K562 (cell line): ENCODE measurements at regions not wholly inside any gene's neighbourhood (a gene's known extent, or its start where the extent isn't known, plus 50 kb on each side); places are given as distances from the start of the nearest gene placed in this dataset.

Source experiments
- ATAC-seq: fragments of 200-7000 bp; cut with Tn5 transposase; 3 replicates; pipeline ENCODE4 v1.9.1; 2020; ENCODE audit warnings: moderate library complexity
- BruUV-seq: library from RNA; stranded (reverse); fragments of 400-500 nt; replicated peaks from 2 replicates; lab custom pipeline; 2021; lab: Mats Ljungman, UMichigan
- CTCF ChIA-PET: fragments of 300-600 bp; formaldehyde crosslinking; extraction: SDS; loops from one replicate; lab custom pipeline; 2021; ENCODE audit warnings: low intra/inter-chr PET ratio; lab: Yijun Ruan, JAX
- POLR2A ChIA-PET: fragments of 300-600, 350-650 bp; sonication (Branson Sonifier 250); formaldehyde crosslinking; extraction: SDS; loops from one replicate; lab custom pipeline; 2021; ENCODE audit warnings: antibody characterized with exemption, inconsistent platforms; lab: Yijun Ruan, JAX
- DNase-seq, 4 experiments: peaks; one replicate each; pipeline versions ENCODE4 v3.0.0 to v3.0.0-alpha.2; 2011 to 2018; ENCODE audit warnings: low spot score in 3 of 4, mixed read lengths in 3 of 4; ENCODE audit errors: extremely low read depth in 1 of 4
- FAIRE-seq: peaks from 2 replicates; lab custom pipeline; 2011; peaks lifted over from hg19 to GRCh38; lab: Jason Lieb, UNC
- H2AFZ ChIP-seq: 2 replicates; pipeline ENCODE4 v1.6.0; 2011; ENCODE audit warnings: low read depth, low read length, control low read depth, inconsistent platforms
- H3K27ac ChIP-seq: fragments of 200-600 bp; 3 replicates; pipeline ENCODE4 v1.8.0; 2011; ENCODE audit warnings: low read depth, mild to moderate bottlenecking, control low read depth, inconsistent platforms, low read length, moderate library complexity, mixed read lengths; ENCODE audit errors: extremely low read depth
- H3K27me3 ChIP-seq, 2 experiments: fragments of 300-600 bp in 1 of 2; 2 replicates in 1 of 2; 3 replicates in 1 of 2; pipeline versions ENCODE4 v1.6.0 to v1.8.0; 2011; ENCODE audit warnings: inconsistent platforms in 2 of 2, low read length in 2 of 2, mild to moderate bottlenecking in 1 of 2, mixed read lengths in 1 of 2, moderate library complexity in 1 of 2; ENCODE audit not compliant: control insufficient read depth in 2 of 2, insufficient read depth in 2 of 2
- H3K36me3 ChIP-seq: fragments of 300-600 bp; 3 replicates; pipeline ENCODE4 v1.8.0; 2011; ENCODE audit warnings: mild to moderate bottlenecking, low read length, inconsistent platforms; ENCODE audit not compliant: control insufficient read depth, insufficient read depth
- H3K4me1 ChIP-seq, 2 experiments: fragments of 200-600 bp in 1 of 2; replicated peaks in 1 of 2; 2 replicates in 1 of 2; 3 replicates in 1 of 2; pipeline versions ENCODE4 v1.5.1 to v1.8.0; 2011; ENCODE audit warnings: inconsistent platforms in 2 of 2, low read length in 2 of 2, mild to moderate bottlenecking in 1 of 2, mixed read lengths in 1 of 2, moderate library complexity in 1 of 2; ENCODE audit not compliant: control insufficient read depth in 2 of 2, insufficient read depth in 2 of 2
- H3K4me2 ChIP-seq: 2 replicates; pipeline ENCODE4 v1.6.1; 2011; ENCODE audit warnings: low read length, control low read depth, inconsistent platforms, mixed read lengths; ENCODE audit not compliant: insufficient read depth
- H3K4me3 ChIP-seq: fragments of 200-600 bp; sonication (generic), shearing (Covaris generic); 2 replicates; pipeline ENCODE4 v1.5.1; 2016; ENCODE audit warnings: control low read depth, inconsistent platforms
- H3K79me2 ChIP-seq: fragments of 200-600 bp; 3 replicates; pipeline ENCODE4 v1.8.0; 2011; ENCODE audit warnings: low read length, inconsistent platforms; ENCODE audit not compliant: control insufficient read depth, insufficient read depth
- H3K9ac ChIP-seq, 2 experiments: 2 replicates each; pipeline versions ENCODE4 v1.6.0 to v1.6.1; 2011; ENCODE audit warnings: low read depth in 2 of 2, low read length in 2 of 2, control low read depth in 1 of 2, inconsistent platforms in 1 of 2, mild to moderate bottlenecking in 1 of 2, mixed read lengths in 1 of 2; ENCODE audit not compliant: insufficient read depth in 1 of 2
- H3K9me1 ChIP-seq: one replicate; pipeline ENCODE4 v1.6.0; 2011; ENCODE audit warnings: inconsistent platforms, mild to moderate bottlenecking, low read length, moderate library complexity; ENCODE audit not compliant: control insufficient read depth, insufficient read depth
- H3K9me3 ChIP-seq: replicated peaks from 2 replicates; pipeline ENCODE4 v1.5.1; 2011; ENCODE audit warnings: low read depth, low read length, inconsistent platforms; ENCODE audit not compliant: control insufficient read depth, insufficient read depth
- H4K20me1 ChIP-seq: replicated peaks from 2 replicates; pipeline ENCODE4 v1.6.1; 2011; ENCODE audit warnings: low read length, inconsistent platforms, mixed read lengths; ENCODE audit not compliant: control insufficient read depth, insufficient read depth
- BACH1 ChIP-seq: fragments of 200-800 bp; sonication (Bioruptor generic); IDR thresholded peaks from 2 replicates; pipeline ENCODE4 v1.6.1; 2016; ENCODE audit warnings: missing genetic modification characterization, missing compliant biosample characterization
- CEBPB ChIP-seq: fragments of 450-650 bp; IDR thresholded peaks from 2 replicates; pipeline ENCODE4 v1.6.1; 2016; ENCODE audit warnings: missing genetic modification characterization, missing compliant biosample characterization
- CEBPG ChIP-seq, 3 experiments: fragments of 200-800 bp in 1 of 3; sonication (Bioruptor generic) in 1 of 3; sonication (generic) in 1 of 3; formaldehyde crosslinking in 1 of 3; IDR thresholded peaks in 2 of 3; conservative IDR thresholded peaks in 1 of 3; 2 replicates each; pipeline versions ENCODE4 v1.6.1 to v1.8.0; 2016 to 2022; ENCODE audit warnings: missing compliant biosample characterization in 2 of 3, missing genetic modification characterization in 2 of 3, mild to moderate bottlenecking in 1 of 3, missing genetic modification reagents in 1 of 3
- E2F8 ChIP-seq: fragments of 450-650 bp; IDR thresholded peaks from 2 replicates; pipeline ENCODE4 v1.7.1; 2018; ENCODE audit warnings: mild to moderate bottlenecking, low read depth; ENCODE audit not compliant: partially characterized antibody
- PCBP1 ChIP-seq: fragments of 200-400 bp; formaldehyde crosslinking; IDR thresholded peaks from 2 replicates; pipeline ENCODE4 v1.6.1; 2018; ENCODE audit warnings: mild to moderate bottlenecking, low read depth, low read length; ENCODE audit not compliant: poor library complexity, severe bottlenecking
- TSHZ1 ChIP-seq: fragments of 250-450 bp; sonication (Bioruptor Pico); IDR thresholded peaks from 2 replicates; pipeline ENCODE4 v1.4.0; 2020; ENCODE audit warnings: mild to moderate bottlenecking, moderate library complexity
- UBTF ChIP-seq, 2 experiments: IDR thresholded peaks; 2 replicates each; pipeline ENCODE4 v1.6.1; 2012; ENCODE audit warnings: improper control_type of control experiment in 2 of 2, low read depth in 2 of 2, low read length in 2 of 2, borderline replicate concordance in 1 of 2
- ZNF134 ChIP-seq: fragments of 250-450 bp; sonication (Bioruptor Pico); conservative IDR thresholded peaks from 2 replicates; pipeline ENCODE4 v1.4.0; 2020
- ZNF699 ChIP-seq: fragments of 250-450 bp; sonication (Bioruptor Pico); IDR thresholded peaks from 2 replicates; pipeline ENCODE4 v1.8.0; 2021; ENCODE audit warnings: mild to moderate bottlenecking, moderate library complexity; ENCODE audit not compliant: insufficient replicate concordance
- WGBS: fragments of 100-300 bp; shearing (Covaris generic); methylation state at CpG from one replicate; pipeline ENCODE4 v1.1.6; 2016; ENCODE audit warnings: low coverage, mixed read lengths; ENCODE audit not compliant: insufficient coverage; ENCODE audit errors: missing lambda C conversion rate; 5-methylcytosine and 5-hydroxymethylcytosine counted together
- in situ Hi-C: fragments of 300-500 bp; cut with MboI; formaldehyde crosslinking; loops from 4 replicates; pipeline ENCODE4 v1.15.0; 2018; ENCODE audit warnings: inconsistent platforms, mixed read lengths
- intact Hi-C: fragments of 100-400 bp; cut with micrococcal nuclease; formaldehyde crosslinking; loops from 2 replicates; pipeline ENCODE4 v1.14.2; 2022

GRCh38 chr4:110415478-110415877, 60.5 kb upstream of the ENPEP start:
- peaks cover 0 to 4% of the 10 kb centered on the region in 2 experiments; a peak in 2 of 5 replicates for H3K4me1 ChIP-seq
- DNase-seq (no peak), ATAC-seq (no peak), FAIRE-seq (no peak)
- H3K9ac ChIP-seq, result no peak overlapping the region
- H3K27me3 ChIP-seq, result peaks cover 0 to 5% of the 10 kb centered on the region in 2 experiments; a peak in 2 of 5 replicates
- POLR2A ChIA-PET, result no interaction called here
- no peaks in the 10 kb centered on the region for H3K36me3 ChIP-seq
- BruUV-seq, result no TSS peak
- H3K9me3 ChIP-seq, result no peaks in the 10 kb centered on the region
- CTCF ChIA-PET, result no interaction called here
- no peaks in the 10 kb centered on the region for H4K20me1 ChIP-seq
- no peak overlapping the region for H3K4me3 ChIP-seq
- no peak overlapping the region for H3K27ac ChIP-seq
- no peak overlapping the region for H2AFZ ChIP-seq
- 12% methylated on average over 4 of the region's 4 CpGs for WGBS
- in situ Hi-C loops, result no loop called here
- intact Hi-C loops, result no loop called here
- peak; percentile 46; the same call in 1 of the 2 replicates for TF ChIP-seq CEBPB (tag)
- TF ChIP-seq ZNF699, result no peak
- TF ChIP-seq E2F8, result no peak
- TF ChIP-seq TSHZ1 (CRISPR knock-in tag), result no peak
- no peak for TF ChIP-seq UBTF (IDR thresholded peaks at IDR 0.05; ENCODE audit: borderline replicate concordance in 1 of 2, low read depth in 2 of 2, low read length in 2 of 2)
- TF ChIP-seq ZNF134, result no peak
- no peak for TF ChIP-seq BACH1 (tag)
- TF ChIP-seq PCBP1, result no peak
- TF ChIP-seq CEBPG (CRISPR knock-in tag; IDR thresholded peaks at IDR 0.05), result no peak
- TF ChIP-seq CEBPG (tag; conservative IDR thresholded peaks at IDR 0.05 in 1 of 2, IDR thresholded peaks at IDR 0.05 in 1 of 2), result peak in 1 of 2 experiments; percentile 27; a peak in 1 of 4 replicates
- TF ChIP-seq, all 486 proteins: peak for 2
- Histone ChIP-seq H3K79me2 (no peaks in the 10 kb centered on the region), H3K9me1 (no peaks in the 10 kb centered on the region), H3K4me2 (no peak overlapping the region)
